ENCODE measurements at regions not wholly inside any gene's neighbourhood (a gene's known extent, or its start where the extent isn't known, plus 50 kb on each side); places are given as distances from the start of the nearest gene placed in this dataset.

DNA sequence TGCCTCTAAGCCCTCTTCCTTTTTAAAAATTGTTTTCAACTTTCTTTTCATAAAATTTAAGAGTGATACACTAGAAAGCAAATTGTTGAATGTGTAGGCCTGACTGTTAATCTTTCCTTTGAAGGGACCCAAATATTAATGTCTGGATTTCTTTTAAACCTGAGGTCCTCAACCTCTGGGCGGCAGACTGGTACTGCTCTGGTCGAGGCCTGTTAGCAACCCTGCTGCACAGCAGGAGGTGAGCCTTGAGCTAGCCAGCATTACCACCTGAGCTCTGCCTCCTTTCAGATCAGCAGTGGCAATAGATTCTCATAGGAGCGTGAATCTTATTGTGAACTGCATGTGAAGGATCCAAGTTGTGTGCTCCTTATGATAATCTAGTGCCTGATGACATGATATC, 191.2 kb downstream of the MANEA start (continued):
- TF ChIP-seq NR1H2 (CRISPR knock-in tag; IDR thresholded peaks at IDR 0.05): no peak
- TF ChIP-seq, protein P1, sequence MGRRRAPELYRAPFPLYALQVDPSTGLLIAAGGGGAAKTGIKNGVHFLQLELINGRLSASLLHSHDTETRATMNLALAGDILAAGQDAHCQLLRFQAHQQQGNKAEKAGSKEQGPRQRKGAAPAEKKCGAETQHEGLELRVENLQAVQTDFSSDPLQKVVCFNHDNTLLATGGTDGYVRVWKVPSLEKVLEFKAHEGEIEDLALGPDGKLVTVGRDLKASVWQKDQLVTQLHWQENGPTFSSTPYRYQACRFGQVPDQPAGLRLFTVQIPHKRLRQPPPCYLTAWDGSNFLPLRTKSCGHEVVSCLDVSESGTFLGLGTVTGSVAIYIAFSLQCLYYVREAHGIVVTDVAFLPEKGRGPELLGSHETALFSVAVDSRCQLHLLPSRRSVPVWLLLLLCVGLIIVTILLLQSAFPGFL (CRISPR knock-in tag; IDR thresholded peaks at IDR 0.05; ENCODE audit: borderline replicate concordance): no peak
- no peak for TF ChIP-seq ZNF263 (CRISPR knock-in tag; IDR thresholded peaks at IDR 0.05; ENCODE audit: low read depth)
- no peak for TF ChIP-seq KAT7 (CRISPR knock-in tag; IDR thresholded peaks at IDR 0.05; ENCODE audit: borderline replicate concordance)

- ChIA-PET CTCF (no interaction called here), POLR2A (no interaction called here)
- Mint-ChIP-seq H3K36me3 (no peaks in the 10 kb centered on the region), H3K4me1 (no peaks in the 10 kb centered on the region), H3K4me3 (no peak overlapping the region), H3K27ac (no peak overlapping the region), H3K9me3 (peaks cover 13% of the 10 kb centered on the region), H3K27me3 (ENCODE audit: low read depth) (peaks cover 13% of the 10 kb centered on the region)
- no peak for DNase-seq (ENCODE audit: low spot score)
- no peak for TF ChIP-seq FOXK1 (CRISPR knock-in tag; IDR thresholded peaks at IDR 0.05)
- ATAC-seq: no peak
Observed at GRCh38 chr6:95777338-95777737, 200.0 kb downstream of the MANEA start.

DNA sequence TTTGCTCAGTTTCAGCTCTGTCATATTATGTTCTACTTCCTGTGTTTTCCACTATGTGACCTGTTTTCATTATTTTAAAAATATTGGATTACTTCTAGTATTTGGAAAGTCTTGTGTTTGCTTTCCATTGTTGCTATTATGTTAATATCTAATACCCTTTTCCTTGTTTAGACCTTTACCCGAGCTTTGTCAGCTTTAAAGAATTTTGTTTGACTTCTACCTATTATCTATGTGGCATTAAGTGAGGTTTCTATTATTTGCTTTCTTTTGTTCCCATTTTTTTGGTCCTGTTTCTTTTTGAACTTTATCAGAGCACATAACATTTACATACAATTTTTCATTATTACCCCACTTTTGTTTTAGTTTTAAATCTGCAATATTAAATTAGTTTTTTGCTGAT, 202.7 kb downstream of the MANEA start:
- H3K27ac Mint-ChIP-seq: no peak overlapping the region
- no peak overlapping the region for H3K4me3 Mint-ChIP-seq
- CTCF ChIA-PET: no interaction called here
- H3K27me3 Mint-ChIP-seq (ENCODE audit: low read depth): peaks cover 5% of the 10 kb centered on the region; the same call in 1 of the 2 replicates
- ATAC-seq: no peak
- H3K9me3 Mint-ChIP-seq: peaks cover 13% of the 10 kb centered on the region
- no peak for DNase-seq (ENCODE audit: low spot score)
- POLR2A ChIA-PET: no interaction called here
- H3K4me1 Mint-ChIP-seq: no peaks in the 10 kb centered on the region
- H3K36me3 Mint-ChIP-seq: no peaks in the 10 kb centered on the region
- TF ChIP-seq, protein P2, sequence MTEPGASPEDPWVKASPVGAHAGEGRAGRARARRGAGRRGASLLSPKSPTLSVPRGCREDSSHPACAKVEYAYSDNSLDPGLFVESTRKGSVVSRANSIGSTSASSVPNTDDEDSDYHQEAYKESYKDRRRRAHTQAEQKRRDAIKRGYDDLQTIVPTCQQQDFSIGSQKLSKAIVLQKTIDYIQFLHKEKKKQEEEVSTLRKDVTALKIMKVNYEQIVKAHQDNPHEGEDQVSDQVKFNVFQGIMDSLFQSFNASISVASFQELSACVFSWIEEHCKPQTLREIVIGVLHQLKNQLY (CRISPR knock-in tag; IDR thresholded peaks at IDR 0.05): no peak
- no peak for TF ChIP-seq ZNF121 (CRISPR knock-in tag; IDR thresholded peaks at IDR 0.05)
- no peak for TF ChIP-seq E2F4 (CRISPR knock-in tag; IDR thresholded peaks at IDR 0.05; ENCODE audit: borderline replicate concordance, low read depth)
- no peak for TF ChIP-seq NFE2L1 (CRISPR knock-in tag; IDR thresholded peaks at IDR 0.05)
- no peak for TF ChIP-seq ZNF263 (CRISPR knock-in tag; IDR thresholded peaks at IDR 0.05; ENCODE audit: low read depth)
- no peak for TF ChIP-seq E2F1 (CRISPR knock-in tag; IDR thresholded peaks at IDR 0.05)
- no peak for TF ChIP-seq OVOL2 (CRISPR knock-in tag; IDR thresholded peaks at IDR 0.05; ENCODE audit: borderline replicate concordance)
- TF ChIP-seq, protein P3, sequence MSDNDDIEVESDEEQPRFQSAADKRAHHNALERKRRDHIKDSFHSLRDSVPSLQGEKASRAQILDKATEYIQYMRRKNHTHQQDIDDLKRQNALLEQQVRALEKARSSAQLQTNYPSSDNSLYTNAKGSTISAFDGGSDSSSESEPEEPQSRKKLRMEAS (CRISPR knock-in tag; IDR thresholded peaks at IDR 0.05): no peak
- TF ChIP-seq USF2 (CRISPR knock-in tag; IDR thresholded peaks at IDR 0.05): no peak
- TF ChIP-seq, protein P4, sequence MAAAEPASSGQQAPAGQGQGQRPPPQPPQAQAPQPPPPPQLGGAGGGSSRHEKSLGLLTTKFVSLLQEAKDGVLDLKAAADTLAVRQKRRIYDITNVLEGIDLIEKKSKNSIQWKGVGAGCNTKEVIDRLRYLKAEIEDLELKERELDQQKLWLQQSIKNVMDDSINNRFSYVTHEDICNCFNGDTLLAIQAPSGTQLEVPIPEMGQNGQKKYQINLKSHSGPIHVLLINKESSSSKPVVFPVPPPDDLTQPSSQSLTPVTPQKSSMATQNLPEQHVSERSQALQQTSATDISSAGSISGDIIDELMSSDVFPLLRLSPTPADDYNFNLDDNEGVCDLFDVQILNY (CRISPR knock-in tag; IDR thresholded peaks at IDR 0.05): no peak
- TF ChIP-seq, protein P5, sequence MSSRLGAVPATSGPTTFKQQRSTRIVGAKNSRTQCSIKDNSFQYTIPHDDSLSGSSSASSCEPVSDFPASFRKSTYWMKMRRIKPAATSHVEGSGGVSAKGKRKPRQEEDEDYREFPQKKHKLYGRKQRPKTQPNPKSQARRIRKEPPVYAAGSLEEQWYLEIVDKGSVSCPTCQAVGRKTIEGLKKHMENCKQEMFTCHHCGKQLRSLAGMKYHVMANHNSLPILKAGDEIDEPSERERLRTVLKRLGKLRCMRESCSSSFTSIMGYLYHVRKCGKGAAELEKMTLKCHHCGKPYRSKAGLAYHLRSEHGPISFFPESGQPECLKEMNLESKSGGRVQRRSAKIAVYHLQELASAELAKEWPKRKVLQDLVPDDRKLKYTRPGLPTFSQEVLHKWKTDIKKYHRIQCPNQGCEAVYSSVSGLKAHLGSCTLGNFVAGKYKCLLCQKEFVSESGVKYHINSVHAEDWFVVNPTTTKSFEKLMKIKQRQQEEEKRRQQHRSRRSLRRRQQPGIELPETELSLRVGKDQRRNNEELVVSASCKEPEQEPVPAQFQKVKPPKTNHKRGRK (CRISPR knock-in tag; IDR thresholded peaks at IDR 0.05; ENCODE audit: borderline replicate concordance): no peak
- TF ChIP-seq CBFB (CRISPR knock-in tag; IDR thresholded peaks at IDR 0.05; ENCODE audit: low read depth): no peak
- TF ChIP-seq GTF2I (CRISPR knock-in tag; conservative IDR thresholded peaks at IDR 0.05): no peak
- TF ChIP-seq TEAD1 (CRISPR knock-in tag; IDR thresholded peaks at IDR 0.05): no peak
- no peak for TF ChIP-seq EMX1 (CRISPR knock-in tag; IDR thresholded peaks at IDR 0.05)
